Pulmonary artery endothelial cell (primary cell): ENCODE measurements at regions not wholly inside any gene's neighbourhood (a gene's known extent, or its start where the extent isn't known, plus 50 kb on each side); places are given as distances from the start of the nearest gene placed in this dataset.
"Not testable (repeated sequence)": the region's sequence is repeated elsewhere in the genome, so short reads cannot be mapped to it uniquely, and the experiment has no call there.

Source experiments
- DNase-seq: peaks from one replicate; pipeline ENCODE4 v3.0.0-alpha.2; 2011; ENCODE audit warnings: low read depth, low spot score

DNA sequence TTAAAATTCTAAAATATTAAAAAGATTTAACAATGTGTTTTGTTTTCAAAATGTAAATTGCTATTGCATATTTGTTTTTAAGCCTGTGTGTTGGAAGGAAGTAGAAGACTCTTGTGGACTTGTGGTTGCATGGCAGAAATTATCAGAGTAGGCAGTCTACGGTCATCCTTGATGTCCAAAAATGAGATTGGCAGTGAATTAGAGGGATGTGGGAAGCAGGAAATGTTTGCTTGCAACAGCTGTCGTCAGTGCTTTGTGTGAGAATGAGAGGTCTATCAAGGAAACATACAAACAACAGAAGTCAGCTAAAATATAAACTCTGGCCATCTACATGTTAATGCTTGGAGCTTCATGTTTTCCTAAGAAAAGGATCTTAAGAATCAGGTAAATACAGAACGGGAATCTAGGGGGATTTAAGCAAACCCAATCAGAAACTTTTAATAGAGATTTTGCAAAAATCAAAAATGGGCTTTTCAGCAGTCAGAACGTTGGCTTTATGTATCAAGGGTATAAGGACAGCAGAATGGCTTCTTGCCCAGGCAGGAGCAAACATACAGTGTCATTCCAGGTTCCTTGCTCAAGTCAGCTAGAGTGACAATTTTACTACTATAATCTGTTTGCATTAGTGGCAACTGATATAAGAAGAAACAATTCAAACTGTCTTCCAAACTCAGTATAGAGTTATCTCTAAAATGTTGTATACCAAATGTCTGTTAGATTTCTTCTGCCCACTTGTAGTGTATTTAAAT is 196.7 kb downstream of the CYB561 start:
- peak; percentile 36 for DNase-seq

DNA sequence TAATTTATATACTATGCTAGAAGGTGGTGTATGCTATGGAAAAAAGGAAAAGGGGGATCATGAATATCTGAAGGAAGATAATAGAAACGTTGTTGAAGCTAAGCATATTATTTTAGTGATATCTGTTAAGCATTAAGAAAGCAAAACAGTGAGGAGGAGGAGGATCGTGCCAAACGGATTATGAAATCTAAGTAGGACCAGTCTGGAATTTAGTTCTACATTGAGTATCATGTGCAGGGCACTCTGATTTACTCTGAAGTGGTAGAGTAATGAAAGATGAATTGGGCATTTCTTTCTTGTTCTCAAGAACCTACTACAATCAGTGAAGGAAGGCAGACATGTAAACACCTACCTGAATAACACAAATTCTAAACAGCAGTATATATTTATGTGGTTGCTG is 195.3 kb downstream of the CYB561 start:
- no peak for DNase-seq

GRCh38 chr17:63258785-63259184 is 187.3 kb downstream of the CYB561 start:
- no peak for DNase-seq

DNA sequence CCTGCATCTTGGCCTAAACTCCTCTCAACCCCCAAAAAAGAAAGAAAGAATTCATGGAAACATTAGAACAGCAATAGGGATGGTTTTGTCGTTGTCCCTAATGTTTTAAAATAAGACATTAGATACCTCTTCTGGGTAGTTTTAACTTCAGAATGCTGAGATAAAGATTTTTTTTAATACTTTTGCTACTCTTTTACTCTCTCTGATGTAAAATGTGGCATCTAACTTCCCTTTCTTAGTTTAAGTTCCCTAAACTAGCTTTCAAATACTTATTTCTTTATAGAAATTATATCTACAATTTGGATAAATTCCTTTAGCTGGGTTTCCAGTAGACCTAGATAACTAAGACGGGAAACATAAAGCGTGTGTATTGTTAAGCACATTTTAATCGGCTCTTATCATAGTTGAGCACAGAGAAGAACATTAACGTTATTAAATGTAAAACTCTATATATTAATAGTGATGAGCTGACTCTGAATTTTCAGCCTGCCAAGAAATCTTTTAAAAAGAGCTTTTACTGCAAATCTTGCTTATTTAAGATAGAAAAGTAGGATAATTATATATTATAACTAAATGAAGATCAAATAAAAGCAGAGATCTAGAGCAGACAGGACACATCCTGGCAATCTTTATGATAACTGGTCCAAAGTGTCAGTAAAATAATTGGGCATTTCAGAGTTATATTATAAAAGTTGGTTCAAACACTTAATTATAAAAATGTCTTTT is 183.2 kb downstream of the CYB561 start:
- no peak for DNase-seq

GRCh38 chr17:63265526-63265925 is 180.6 kb downstream of the CYB561 start:
- no peak for DNase-seq

DNA sequence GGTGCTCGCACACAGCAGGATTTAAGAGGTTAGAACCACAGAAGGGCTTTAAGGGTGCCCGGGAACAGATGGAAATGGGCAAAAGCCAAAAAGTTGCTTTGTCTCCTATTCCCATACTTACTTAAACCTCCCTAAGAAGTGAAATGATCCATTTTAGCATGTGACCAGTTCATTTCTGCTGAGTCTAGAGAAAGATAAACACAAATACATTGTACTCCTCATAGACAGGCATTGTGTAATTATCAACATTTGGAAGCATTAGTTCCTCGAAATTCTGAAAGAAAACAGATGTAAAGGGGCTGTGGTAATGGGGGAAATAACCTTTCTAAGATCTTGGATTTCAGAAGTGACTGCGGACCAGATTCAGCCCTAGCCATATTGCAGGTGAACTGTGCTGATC is 178.3 kb downstream of the CYB561 start:
- DNase-seq: no peak

DNA sequence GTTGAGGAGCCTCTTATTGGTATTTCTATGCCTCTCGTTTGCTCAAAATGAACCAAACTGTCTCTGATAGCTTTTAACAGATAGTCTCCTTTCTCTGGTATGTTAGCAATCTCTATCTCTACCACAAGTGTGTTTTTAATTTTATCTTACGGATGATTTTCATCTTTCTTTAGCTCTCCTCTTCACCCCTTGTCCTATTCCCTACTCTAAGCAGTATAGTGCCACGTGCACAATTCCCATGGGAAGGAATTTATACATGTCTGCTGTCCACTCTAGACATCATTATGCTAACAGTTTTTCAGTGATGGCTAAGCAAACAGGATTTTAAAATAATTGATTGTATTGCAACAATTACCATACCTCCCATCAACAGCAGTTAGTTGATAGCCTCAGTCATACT is 177.3 kb downstream of the CYB561 start:
- DNase-seq: no peak

DNA sequence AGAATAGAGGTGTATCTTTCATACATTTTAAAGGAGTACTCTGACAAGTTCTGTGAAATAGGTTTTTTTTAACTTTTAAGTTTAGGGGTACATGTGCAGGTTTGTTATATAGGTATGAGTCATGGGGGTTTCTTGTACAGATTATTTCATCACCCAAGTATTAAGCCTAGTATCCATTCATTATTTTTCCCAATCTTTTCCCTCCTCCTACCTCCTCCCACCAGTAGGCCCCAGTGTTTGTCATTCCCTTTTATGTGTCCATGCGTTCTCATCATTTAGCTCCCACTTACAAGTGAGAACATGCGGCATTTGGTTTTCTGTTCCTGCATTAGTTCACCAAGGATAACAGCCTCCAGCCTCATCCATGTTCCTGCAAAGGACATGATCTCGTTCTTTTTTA is 175.5 kb downstream of the CYB561 start:
- DNase-seq: no peak

- DNase-seq: no peak
Observed at GRCh38 chr17:63274146-63274545, 172.0 kb downstream of the CYB561 start.

GRCh38 chr17:63275318-63275970 is 170.7 kb downstream of the CYB561 start:
- DNase-seq: peak; percentile 87

- DNase-seq: no peak
Observed at GRCh38 chr17:63275971-63276745, 169.9 kb downstream of the CYB561 start.

GRCh38 chr17:63276821-63277220 is 169.3 kb downstream of the CYB561 start:
- no peak for DNase-seq

DNA sequence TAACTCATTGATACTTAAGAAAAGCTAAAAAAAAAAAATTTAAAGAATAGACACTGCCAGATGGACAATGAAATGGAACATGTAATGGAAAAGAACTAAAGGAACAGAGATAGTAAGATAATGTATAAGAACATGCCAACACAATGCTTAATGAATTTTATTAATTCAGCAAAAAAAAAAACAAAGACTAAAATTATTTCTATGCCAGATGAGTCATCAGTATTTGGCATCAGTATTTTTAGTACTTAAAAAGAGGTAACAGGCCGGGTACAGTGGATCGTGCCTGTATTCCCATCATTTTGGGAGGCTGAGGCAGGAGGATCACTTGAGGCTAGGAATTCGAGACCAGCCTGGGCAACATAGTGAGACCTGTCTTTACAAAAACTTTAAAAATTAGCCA is 168.5 kb downstream of the CYB561 start:
- no peak for DNase-seq

- no peak for DNase-seq
Observed at GRCh38 chr17:63278728-63279442, 167.2 kb downstream of the CYB561 start.

DNA sequence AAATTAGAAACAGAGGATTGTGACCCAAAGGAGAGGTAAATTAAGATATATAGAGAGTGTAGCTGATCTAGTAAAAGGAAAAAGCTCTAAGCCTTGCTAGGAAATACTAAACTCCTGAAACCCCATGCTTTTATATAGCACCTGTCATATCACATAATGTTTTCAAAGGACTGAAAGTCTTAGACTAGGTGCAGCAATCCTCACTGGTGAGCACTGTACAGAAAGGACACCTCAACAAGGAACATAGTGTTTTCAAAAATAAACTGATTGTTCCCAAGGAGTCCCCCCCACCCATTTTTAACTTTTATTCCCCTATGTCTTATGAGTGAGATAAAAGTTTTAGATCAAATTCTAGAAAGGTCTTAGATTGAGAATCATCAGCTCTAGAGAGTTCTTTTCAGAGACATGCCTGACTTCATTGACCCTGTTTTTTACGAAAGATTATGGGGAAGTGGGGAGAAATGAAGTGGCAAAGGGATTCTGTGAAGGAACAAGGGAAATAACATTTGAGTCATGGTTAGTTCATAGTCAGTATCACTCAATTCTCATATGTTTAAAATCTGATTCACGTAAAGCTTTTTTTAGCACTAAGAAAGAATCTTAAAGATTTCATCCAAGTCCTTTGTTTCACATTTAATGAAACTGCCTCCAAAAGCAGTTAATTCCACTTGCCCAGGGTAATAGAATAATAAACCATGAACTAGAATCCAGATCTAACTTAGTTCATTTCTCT is 166.4 kb downstream of the CYB561 start:
- DNase-seq: peak; percentile 11

- DNase-seq: no peak
Observed at GRCh38 chr17:63282455-63282854, 163.7 kb downstream of the CYB561 start.

- no peak for DNase-seq
Observed at GRCh38 chr17:63285551-63285950, 160.6 kb downstream of the CYB561 start.

DNA sequence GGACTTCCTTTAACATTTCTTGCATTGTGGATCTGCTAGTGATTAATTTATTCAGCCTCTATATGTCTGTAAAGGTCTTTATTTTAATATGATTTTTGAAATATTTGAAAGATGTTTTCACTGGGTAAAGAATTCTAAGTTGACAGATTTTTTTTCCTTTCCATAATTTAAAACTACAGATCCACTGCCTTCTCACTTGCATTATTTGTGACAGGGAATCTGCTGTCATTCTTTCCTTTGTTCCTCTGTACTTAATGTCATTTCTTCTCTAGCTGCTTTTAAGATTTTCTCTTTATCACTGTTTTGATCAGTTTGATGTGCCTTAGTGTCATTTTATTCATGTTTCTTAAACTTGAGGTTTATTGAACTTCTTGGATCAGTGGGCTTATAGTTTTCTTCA is 159.9 kb downstream of the CYB561 start:
- DNase-seq: no peak

- DNase-seq: not testable (repeated sequence)
Observed at GRCh38 chr17:63287006-63287405, 159.1 kb downstream of the CYB561 start.

DNA sequence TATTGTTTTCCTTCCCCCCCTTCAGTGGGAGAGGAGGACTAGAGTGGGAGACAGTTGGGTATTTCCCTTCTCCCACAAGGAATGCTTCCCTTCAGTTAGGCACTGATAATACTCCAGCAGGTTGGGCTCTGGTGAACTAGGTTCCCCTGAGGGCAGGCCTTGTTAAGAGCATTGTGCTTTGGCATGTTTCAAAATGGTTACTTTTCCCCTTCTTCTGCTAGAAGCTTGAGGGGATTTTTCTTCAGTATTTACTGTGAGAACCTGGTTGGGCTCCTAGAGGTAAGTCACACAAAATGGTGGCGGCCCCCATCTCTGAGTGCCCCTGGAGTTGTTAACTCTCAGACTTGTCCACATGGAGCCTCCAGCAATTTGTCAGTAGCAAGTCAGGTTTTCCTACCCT is 156.2 kb downstream of the CYB561 start:
- DNase-seq: no peak
